Retinal pigment epithelial cell (primary cell): ENCODE measurements at regions not wholly inside any gene's neighbourhood (a gene's known extent, or its start where the extent isn't known, plus 50 kb on each side); places are given as distances from the start of the nearest gene placed in this dataset.

Experiments
- DNase-seq: peaks from one replicate; pipeline ENCODE4 v3.0.0-alpha.2; 2010; ENCODE audit warnings: low read depth
- H3K4me3 ChIP-seq: 2 replicates; pipeline ENCODE4 v1.5.1; 2011; ENCODE audit warnings: mild to moderate bottlenecking, low read length, control low read depth, moderate library complexity
- CTCF ChIP-seq: conservative IDR thresholded peaks from 2 replicates; pipeline ENCODE4 v1.5.1; 2011; ENCODE audit warnings: low read depth, low read length, control low read depth, inconsistent platforms

GRCh38 chr11:27842290-27842689 is 142.0 kb upstream of the BDNF start:
- no peak overlapping the region for H3K4me3 ChIP-seq
- no peak for DNase-seq
- no peak for TF ChIP-seq CTCF

GRCh38 chr11:27841023-27841422 is 140.8 kb upstream of the BDNF start:
- no peak overlapping the region for H3K4me3 ChIP-seq
- no peak for TF ChIP-seq CTCF
- DNase-seq: no peak

- H3K4me3 ChIP-seq: no peak overlapping the region
- TF ChIP-seq CTCF: peak; percentile 54
- DNase-seq: no peak
Observed at GRCh38 chr11:27839226-27839913, 139.1 kb upstream of the BDNF start.

- DNase-seq: no peak
- no peak overlapping the region for H3K4me3 ChIP-seq
- no peak for TF ChIP-seq CTCF
Observed at GRCh38 chr11:27838674-27839073, 138.4 kb upstream of the BDNF start.

GRCh38 chr11:27837895-27838563 is 137.8 kb upstream of the BDNF start:
- no peak for TF ChIP-seq CTCF
- no peak for DNase-seq
- H3K4me3 ChIP-seq: no peak overlapping the region

GRCh38 chr11:27830206-27830605 is 130.0 kb upstream of the BDNF start:
- H3K4me3 ChIP-seq: no peak overlapping the region
- no peak for TF ChIP-seq CTCF
- no peak for DNase-seq

GRCh38 chr11:27820249-27820648 is 120.0 kb upstream of the BDNF start:
- no peak for DNase-seq
- H3K4me3 ChIP-seq: no peak overlapping the region
- no peak for TF ChIP-seq CTCF
